ENCODE measurements at regions not wholly inside any gene's neighbourhood (a gene's known extent, or its start where the extent isn't known, plus 50 kb on each side); places are given as distances from the start of the nearest gene placed in this dataset.

DNA sequence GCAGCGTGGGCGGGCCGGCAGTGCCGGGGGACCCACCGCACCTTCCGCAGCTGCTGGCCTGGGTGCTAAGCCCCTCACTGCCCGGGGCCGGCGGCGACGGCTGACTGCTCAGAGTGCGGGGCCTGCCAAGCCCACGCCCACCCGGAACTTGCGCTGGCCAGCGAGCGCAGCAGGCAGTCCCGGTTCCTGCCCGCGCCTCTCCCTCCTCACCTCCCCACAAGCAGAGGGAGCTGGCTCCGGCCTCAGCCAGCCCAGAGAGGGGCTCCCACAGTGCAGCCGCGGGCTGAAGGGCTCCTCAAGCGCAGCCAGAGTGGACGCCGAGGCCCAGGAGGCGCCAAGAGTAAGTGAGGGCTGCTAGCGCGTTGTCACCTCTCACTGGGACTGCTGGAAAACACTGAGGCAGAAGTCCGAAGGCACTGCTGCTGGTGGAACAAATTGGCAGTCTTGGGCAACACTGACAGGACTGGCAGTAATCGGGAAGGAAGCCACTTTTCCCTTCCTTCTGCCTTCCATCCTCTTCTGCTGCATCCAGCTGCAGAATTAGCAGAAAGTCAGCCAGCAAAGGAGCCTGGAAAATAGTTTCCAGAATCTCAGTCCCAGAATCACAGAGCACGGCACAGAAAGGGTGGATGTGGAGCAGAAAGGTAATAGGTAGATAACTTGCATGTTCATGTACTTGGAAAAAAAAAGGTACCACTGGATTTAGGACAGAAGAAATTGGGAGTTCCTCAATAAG is 179.4 kb upstream of the FN1 start:
- DNase-seq, result no peak

- no peak for DNase-seq
Measured at GRCh38 chr2:215614296-215614695, 178.4 kb upstream of the FN1 start.

GRCh38 chr2:215613888-215614287 is 178.0 kb upstream of the FN1 start:
- no peak for DNase-seq

DNA sequence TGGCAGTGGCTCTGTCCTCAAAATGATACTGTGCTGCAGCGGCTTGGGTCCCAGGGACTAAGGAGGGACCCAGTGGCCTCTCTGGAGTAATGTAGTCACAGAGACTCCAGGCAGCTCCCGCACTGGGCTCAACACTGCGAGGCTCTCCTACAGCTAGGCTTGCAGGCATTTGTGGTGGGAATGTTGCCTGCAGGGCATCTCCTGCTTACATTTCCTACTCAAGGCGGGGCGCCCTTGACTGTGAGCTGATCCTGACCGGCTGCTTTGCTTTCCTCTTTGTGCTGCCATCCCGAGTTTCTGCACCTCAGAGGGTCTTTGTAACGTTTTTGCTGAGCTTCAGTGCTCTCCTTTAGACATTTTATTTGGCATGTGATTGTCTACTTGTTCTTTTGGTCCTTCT is 177.4 kb upstream of the FN1 start:
- DNase-seq, result no peak

DNA sequence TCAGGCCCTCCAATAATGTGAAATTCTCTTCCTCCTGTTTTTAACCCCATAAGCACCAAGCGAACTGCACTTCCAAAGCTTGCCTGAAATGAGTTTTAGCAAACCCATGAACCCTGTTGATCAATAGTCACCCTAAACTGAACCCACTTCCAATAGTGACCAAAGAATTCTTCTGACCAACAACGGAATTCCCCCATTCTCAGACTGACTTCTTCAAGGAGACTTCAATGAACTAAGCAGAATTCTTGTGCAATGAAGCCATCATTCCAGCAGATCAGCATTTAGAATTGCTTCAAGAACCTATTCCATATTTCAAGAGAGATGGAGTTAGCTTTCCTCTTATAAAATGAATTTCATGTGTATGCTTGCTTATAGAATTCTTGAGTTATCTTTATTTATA is 176.9 kb upstream of the FN1 start:
- no peak for DNase-seq

DNA sequence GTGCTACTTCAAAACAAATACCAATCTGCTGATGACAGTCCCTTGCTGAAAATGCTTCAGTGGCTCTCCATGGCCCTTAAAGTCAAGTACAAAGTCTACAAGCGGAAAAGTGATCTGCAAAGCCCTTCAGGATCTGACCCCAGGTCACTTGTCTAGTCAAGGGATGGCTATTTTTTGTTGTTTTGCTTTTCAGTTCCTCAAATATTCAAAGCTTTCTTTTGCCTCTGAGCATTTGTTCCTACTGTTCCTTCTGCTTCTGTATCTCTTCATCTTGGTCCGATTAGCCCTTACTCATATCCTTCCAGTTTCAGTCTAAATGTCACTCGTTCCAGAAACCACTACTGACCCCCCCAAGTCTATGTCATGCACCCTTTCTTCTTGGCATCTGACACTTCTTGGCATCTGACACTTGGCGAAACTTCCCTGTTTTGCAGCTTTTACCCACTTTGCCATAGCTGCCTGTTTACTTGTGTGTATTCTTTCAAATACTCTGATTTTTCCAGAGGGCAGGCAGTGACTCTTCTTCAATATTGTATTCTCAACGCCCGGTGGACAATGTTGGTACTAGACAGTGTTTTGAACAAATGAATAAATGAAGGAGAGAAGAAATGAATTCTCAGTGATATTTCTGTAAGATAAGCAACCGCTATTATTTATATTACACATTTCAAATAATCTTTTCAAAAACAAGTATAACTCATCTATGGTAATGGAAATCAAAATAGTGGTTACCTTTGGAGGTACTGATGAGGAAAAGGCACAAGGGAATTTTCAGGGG is 175.9 kb upstream of the FN1 start:
- no peak for DNase-seq

- DNase-seq, result no peak
Measured at GRCh38 chr2:215609089-215610032, 173.5 kb upstream of the FN1 start.

DNA sequence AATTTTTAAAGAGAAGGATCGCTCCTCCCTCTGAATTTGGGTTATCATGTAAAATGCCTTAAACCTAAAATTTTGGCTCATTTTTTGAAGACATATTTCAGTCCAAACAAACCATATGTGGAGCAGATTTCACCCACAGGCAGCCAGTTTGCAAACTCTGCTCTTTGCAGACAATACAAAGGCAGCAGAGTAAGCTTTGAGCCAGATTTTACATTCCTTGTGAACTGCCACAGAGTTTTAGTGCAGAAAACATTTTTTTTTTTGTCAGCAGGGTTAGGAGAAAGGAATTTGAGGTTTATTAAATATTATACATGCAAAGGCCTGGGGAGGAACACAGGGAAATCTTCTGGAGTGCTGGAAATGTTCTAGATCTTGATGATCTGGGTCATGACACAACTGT is 171.9 kb upstream of the FN1 start:
- no peak for DNase-seq

GRCh38 chr2:215606219-215606618 is 170.4 kb upstream of the FN1 start:
- no peak for DNase-seq

DNA sequence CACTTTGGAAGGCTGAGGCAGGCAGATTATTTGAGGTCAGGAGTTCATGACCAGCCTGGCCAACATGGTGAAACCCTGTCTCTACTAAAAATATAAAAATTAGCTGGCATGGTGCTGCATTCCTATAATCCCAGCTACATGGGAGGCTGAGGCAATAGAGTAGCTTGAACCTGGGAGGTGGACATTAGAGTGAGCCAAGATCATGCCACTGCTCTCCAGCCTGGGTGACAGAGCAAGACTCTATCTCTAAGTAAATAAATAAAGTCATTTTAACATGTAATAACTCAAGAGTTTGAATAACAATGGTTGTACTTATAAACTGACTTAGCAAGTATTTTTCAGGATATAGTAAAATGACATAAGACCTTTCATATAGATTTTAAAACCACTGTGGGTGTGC is 169.3 kb upstream of the FN1 start:
- DNase-seq, result no peak

- DNase-seq, result no peak
Measured at GRCh38 chr2:215604606-215605005, 168.7 kb upstream of the FN1 start.

DNA sequence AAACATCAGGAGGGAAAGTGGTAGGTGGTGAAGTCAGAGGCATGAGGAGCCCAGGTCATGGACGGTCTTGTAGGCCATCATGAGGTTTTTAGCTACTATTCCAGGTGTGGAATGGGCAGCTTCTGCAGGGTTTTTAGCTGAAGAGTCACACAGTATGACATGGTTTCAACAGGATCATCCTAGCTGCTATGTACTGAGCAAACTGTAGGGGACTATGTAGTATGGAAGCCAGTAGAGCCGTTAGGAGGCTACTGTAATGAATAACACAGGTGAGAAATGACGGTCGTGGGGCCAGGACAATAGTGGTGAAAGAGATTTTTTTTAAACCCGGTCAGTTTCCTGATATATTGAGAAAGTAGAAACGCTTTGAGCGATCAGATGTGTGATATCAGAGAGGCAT is 167.6 kb upstream of the FN1 start:
- no peak for DNase-seq

DNA sequence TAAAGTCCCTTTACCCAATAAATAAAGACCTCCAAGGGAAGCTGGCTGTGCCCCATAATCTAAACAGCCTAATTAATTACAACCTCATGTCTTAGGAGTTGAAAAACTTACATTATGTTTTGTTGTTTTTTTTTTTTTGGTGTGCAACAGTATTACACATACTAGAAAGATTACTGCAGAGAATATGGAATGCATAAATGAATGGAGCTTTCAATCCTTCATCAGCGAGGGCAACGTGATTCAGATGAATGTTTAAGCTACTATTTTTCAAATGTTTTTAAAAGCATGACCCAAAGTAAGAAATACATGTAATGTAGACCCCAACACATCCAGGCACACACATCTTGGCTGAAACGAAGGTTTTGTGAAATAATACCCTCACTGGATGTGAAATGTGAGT is 167.1 kb upstream of the FN1 start:
- DNase-seq, result no peak

- DNase-seq, result no peak
Measured at GRCh38 chr2:215601990-215602721, 166.3 kb upstream of the FN1 start.

DNA sequence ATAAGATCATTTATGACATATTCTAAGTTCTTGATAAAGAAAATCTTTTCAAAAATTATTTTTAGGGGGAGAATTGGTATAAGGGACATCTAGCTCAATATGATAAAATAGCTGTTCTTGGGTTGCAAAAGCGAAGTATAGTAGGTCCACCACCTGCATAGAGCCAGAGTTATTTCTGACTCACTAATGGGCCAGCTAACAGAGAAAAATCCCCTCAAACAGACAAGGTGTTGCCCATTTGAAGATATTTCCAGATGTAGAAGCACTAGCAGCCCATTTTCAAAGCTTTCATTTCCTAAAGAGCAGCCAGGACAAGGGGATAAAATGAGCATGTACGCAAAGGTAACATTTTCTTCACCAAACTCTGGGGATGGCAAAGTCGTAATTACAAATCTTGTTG is 165.7 kb upstream of the FN1 start:
- no peak for DNase-seq

DNA sequence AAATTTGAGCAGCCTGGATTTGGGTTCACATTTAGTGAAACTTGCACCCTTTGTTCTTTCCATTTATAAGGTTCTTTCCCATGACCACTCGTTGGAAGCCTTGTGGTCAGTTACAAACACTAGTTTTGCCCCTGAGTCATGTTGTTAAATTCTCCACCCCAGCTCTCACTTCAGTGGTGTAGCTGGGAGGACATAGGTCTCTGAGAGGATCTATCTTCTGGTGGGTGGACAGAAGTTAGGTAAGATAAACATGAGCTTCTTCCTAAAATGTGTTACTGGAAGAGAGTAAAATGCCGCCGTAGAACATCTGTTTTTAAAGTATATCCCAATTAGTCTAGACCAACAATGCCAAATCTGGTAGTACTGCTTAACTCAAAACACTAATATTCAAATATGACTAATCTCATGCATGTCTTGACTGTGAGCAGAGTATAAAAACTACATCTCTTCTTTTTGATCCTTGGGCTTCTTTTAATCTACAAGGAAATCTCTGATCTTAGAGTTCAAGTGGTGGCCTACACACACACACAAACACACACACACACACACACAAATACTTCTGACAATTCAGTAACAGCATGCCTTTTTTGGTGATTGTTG is 162.6 kb upstream of the FN1 start:
- no peak for DNase-seq

DNA sequence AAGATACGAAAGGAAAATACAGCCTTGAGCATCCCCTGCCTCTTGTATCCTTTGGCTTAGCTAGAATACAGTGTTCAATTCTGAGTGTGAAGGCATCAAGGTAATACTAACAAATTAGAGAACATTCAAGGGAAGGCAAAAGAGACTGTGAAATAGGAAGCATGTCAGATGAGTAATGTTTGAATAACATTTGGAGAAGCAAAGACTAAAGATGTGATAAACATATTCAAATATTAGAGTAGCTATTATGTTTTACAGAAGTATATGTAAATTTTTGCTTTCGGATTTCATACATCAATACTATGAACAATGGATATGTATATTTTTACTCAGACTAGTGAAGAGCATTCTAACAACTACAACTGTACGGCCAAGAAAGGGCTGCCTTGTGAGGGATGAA is 161.7 kb upstream of the FN1 start:
- no peak for DNase-seq

- DNase-seq, result no peak
Measured at GRCh38 chr2:215594766-215595165, 158.9 kb upstream of the FN1 start.

GRCh38 chr2:215590010-215590745 is 154.3 kb upstream of the FN1 start:
- DNase-seq, result no peak

- no peak for DNase-seq
Measured at GRCh38 chr2:215583881-215584280, 148.0 kb upstream of the FN1 start.

GRCh38 chr2:215579809-215580208 is 143.9 kb upstream of the FN1 start:
- no peak for DNase-seq

- DNase-seq, result no peak
Measured at GRCh38 chr2:215577356-215577755, 141.5 kb upstream of the FN1 start.

Measured in stimulated activated CD8-positive, alpha-beta memory T cell treated with anti-CD3 and anti-CD28 coated beads, Interleukin-4, amount 100 ng/mL, for 48 hours (primary cell).